GM21526 (cell line): ENCODE measurements at regions not wholly inside any gene's neighbourhood (a gene's known extent, or its start where the extent isn't known, plus 50 kb on each side); places are given as distances from the start of the nearest gene placed in this dataset.

Experiments used
- ATAC-seq: cut with Tn5 transposase; IDR thresholded peaks from one replicate; pipeline ENCODE4 v1.9.1; 2021; ENCODE audit warnings: moderate library complexity; ENCODE audit not compliant: unreplicated experiment, low FRiP score

DNA sequence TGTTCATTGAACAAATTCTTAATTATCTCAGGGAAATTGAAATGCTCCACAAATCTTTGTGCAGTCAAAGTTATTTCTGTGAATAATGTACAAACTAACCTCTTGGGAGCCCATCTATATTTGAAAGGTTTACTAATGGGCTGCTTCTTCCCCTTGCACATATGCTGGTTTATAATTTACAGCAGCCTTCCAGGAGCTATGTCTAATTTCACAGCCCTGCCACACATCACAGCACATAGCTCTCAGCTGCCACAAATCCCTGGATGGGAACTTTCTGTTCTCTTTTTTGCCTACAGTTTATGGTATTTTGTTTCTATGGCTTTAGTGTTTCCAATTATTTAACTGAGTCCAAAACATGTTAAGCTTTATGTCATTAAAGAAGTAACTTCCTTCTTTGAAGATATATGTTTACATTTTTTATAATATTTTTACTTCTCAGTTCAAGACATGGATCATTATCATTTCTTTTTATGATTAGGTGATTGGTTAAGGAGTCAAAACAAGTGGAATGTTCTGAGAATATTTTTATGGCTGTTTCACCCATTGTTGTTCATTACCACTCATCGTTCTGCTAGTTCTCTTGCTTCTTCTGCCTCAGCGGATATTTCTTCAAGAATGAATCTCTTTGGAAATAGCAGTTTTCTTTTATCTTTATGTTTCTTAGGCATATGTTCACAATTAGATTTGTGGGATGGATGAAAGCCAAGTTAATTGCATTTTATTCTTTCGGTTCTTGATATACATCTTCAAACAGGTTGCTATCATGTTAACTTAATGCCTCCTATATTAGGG lies 475.6 kb upstream of the MIS18BP1 start:
- ATAC-seq: no peak

- ATAC-seq: no peak
Measured at GRCh38 chr14:45727133-45727532, 474.1 kb upstream of the MIS18BP1 start.

GRCh38 chr14:45721472-45721871 lies 468.5 kb upstream of the MIS18BP1 start:
- no peak for ATAC-seq

DNA sequence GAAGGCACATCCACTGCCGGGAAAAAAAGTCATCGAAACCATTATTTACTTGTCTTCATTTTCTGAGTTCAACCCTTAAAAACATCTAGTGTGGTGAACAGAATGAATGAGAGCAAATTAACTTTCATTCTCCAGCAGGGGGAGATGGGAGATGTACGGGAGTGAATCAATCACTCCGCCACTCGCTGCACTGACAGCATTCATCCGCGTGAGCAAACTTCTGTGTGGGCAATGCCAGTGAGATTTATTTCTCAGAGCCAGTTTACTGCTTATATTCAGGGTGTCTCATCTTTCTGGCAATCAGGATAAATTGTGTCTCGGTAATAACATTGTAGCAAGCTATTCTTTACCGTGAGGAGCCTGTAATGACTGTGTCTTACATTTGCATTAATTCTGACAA lies 463.6 kb upstream of the MIS18BP1 start:
- ATAC-seq: no peak

GRCh38 chr14:45715946-45716345 lies 462.9 kb upstream of the MIS18BP1 start:
- ATAC-seq: no peak

DNA sequence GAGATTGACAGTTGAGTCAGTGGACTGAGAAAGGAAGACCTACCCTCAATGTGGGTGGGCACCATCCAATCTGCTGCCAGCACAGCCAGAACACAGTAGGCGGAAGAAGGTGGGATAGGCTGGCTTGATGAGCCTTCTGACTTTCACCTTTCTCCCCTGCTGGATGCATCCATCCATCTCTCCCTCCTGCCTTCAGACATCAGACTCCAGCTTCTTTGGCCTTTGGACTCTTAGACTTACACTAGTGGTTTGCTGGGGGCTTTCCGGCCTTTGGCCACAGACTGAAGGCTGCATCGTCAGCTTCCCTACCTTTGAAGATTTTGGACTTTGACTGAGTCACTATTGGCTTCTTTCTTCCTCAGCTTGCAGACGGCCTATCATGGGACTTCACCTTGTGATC lies 456.5 kb upstream of the MIS18BP1 start:
- ATAC-seq: no peak

GRCh38 chr14:45705940-45706534 lies 453.0 kb upstream of the MIS18BP1 start:
- no peak for ATAC-seq

- ATAC-seq: no peak
Measured at GRCh38 chr14:45699471-45699870, 446.5 kb upstream of the MIS18BP1 start.

DNA sequence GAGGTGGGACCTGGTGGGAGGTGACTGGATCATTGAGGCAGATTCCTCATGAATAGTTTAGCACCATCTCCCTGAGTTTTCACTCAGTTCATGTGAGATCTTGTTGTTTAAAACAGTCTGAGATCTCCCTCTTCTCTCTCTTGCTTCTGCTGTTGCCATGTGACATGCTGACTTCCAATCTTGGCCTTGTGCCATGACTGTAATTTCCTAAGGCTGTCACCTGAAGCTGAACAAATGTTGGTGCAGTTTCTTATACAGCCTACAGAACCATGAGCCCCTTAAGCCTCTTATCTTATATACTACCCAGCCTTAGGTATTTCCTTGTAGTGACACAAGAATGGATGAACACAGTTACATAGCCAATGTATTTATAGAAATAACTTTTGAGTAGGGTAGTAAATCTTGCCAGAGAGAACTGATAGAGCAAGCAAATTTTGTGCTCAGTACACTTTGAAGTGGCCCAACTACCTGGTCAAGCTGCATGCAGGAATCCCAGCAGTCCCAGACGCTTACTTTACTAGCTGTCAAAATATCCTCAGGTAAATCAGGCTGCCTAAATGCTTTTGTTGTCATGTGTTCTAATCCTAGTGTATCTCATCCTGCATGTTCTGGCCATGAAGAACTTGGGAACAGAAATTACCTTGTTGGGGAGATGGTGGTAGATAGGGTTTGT lies 445.6 kb upstream of the MIS18BP1 start:
- ATAC-seq: no peak

DNA sequence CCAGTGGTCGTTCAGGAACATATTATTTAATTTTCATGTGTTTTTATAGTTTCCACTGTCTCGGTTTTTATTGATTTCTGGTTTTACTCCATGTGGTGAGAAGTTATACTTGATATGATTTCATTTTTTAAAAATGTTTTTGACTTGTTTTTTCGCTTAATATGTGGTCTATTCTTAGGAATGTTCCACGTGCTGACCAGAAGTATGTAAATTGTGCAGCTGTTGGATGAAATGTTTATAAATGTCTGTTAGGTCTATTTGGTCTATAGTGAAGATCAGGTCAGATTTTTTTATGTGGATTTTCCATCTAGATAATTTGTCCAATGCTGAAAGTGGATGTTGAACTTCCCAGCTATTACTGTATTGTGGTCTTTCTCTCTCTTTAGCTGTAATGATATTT lies 433.8 kb upstream of the MIS18BP1 start:
- ATAC-seq: no peak

GRCh38 chr14:45680531-45680930 lies 427.5 kb upstream of the MIS18BP1 start:
- ATAC-seq: no peak

GRCh38 chr14:45679853-45680252 lies 426.9 kb upstream of the MIS18BP1 start:
- no peak for ATAC-seq

DNA sequence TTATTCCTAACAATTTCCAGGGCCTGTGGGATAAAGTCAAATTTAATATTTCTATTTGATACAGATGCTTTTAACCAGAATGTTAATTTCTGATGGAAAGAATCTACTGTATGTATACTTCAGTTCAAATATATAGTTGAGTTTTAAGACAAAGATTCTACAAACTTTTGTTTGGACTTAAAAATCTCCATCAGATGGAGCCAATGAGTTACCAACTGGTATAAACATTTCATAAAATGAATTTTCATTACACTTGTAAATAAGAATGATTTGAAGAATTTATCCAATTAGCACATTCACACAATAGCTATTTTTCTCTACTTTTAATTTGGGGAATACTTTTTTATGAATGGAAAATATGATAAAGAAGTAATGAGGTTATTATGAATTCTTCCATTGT lies 425.2 kb upstream of the MIS18BP1 start:
- no peak for ATAC-seq

DNA sequence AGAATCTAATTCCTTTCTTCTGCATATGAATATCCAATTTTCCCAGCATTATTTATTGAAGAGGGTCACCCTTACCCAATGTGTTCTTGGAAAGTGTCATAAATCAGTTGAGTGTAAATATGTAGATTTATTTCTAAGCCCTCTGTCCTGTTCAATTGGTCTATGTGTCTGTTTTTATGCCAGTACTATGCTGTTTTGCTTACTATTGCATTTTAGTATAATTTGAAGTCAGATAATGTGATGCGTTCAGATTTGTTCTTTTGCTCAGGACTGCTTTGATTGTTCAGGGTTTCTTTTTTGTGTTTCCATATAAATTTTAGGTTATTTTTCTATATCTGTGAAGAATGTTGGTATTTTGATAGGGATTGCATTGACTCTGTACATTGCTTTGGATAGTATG lies 420.4 kb upstream of the MIS18BP1 start:
- ATAC-seq: no peak

- no peak for ATAC-seq
Measured at GRCh38 chr14:45664668-45665356, 411.8 kb upstream of the MIS18BP1 start.

GRCh38 chr14:45658917-45659299 lies 405.9 kb upstream of the MIS18BP1 start:
- no peak for ATAC-seq

DNA sequence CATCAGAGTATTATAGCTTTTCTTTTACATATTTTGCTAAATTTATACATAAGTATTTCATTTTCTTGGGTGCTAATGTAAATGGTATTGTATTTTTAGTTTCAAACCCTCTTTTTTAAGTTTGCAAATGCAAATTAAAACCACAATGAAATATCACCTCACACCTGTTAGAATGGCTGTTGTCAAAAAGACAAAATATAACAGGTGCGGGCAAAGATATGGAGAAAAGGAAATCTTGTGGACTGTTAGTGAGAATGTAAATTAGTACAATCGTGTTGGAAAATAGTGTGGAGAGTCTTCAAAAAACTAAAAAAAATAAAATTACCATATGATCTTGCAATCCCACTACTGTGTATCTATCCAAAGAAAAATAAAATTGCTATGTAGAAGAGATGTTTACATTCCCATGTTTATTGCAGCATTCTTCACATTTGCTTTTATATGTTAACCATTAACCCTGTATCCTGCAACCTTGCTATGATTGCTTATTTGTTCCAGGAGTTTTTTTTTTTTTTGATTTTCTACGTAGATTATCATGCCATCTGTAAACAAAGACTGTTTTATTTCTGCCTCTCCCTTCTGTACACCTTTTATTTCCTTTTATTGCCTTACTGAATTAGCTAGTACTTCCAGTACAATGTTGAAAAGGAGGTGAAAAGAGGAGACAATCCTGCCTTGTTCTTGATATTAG lies 405.4 kb upstream of the MIS18BP1 start:
- ATAC-seq: no peak

GRCh38 chr14:45651890-45652289 lies 398.9 kb upstream of the MIS18BP1 start:
- no peak for ATAC-seq

GRCh38 chr14:45650754-45651153 lies 397.8 kb upstream of the MIS18BP1 start:
- ATAC-seq: no peak

DNA sequence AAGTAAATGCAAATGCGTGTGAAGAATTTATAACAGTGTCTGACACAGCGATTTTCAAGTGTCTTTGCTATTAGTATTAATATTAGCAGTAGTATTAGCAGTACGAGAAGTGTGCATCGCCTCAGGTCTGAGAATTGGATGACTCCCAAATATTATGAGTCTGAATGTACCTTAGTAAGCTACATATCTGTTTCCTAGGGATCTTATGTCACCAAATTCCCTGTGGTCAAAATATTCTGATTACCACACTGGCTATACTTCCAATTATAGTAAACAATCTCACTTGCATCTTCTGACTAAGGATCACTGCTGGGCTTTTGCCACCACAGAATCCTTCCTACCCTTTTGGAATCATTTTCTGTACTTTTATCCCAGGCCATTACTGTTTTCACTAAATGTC lies 396.0 kb upstream of the MIS18BP1 start:
- no peak for ATAC-seq

GRCh38 chr14:45641541-45641940 lies 388.5 kb upstream of the MIS18BP1 start:
- no peak for ATAC-seq
